SKM-1 (cell line): ENCODE measurements at regions not wholly inside any gene's neighbourhood (a gene's known extent, or its start where the extent isn't known, plus 50 kb on each side); places are given as distances from the start of the nearest gene placed in this dataset.
"Not testable (repeated sequence)": the region's sequence is repeated elsewhere in the genome, so short reads cannot be mapped to it uniquely, and the experiment has no call there.

Experiments
- DNase-seq: peaks from one replicate; lab custom pipeline; 2025; ENCODE audit not compliant: unreplicated experiment; lab: John Stamatoyannopoulos, UW

- DNase-seq: no peak
These were observed 168.5 kb downstream of the HSD17B3 start for GRCh38 chr9:96133321-96134021.

GRCh38 chr9:96131825-96132224 lies 170.2 kb downstream of the HSD17B3 start:
- DNase-seq: no peak

DNA sequence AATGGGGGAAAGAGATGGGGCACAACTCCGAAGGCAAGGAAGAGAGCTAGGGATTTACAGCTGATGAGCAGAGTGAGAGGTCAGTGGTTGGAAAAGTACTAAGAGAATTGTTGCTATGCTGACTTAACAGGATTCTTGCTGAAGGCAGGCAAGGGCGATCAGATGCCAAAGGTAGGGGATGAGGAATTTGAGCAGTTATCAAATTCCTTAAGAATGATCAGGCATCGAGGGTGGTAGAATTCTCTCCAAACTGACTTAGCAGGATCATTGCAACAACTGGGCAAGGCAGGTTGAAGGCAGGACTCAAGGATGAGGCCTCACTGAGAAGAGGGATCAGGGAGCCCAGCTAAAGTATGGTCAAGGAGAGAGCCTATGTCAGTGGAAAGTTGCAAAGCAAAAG lies 171.0 kb downstream of the HSD17B3 start:
- no peak for DNase-seq

DNA sequence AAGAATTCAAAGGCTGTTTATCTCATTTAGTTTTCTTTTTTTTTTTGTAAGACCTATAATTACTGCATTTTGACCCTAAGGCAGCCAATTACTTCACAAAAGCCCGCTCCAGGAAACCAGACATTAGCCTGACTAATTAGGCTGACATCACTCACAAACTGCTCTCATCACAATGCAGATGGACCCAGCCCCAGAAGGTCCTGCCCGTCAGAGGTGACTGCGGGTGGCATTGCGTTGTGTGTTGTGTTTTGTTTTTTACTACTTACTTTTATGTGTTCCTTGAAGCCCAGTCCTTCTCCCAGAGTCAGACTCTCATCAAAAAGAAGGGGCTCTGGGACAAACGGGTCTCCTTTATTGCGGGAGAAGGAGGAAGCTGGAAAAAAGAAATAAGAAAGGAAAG lies 172.2 kb downstream of the HSD17B3 start:
- no peak for DNase-seq

DNA sequence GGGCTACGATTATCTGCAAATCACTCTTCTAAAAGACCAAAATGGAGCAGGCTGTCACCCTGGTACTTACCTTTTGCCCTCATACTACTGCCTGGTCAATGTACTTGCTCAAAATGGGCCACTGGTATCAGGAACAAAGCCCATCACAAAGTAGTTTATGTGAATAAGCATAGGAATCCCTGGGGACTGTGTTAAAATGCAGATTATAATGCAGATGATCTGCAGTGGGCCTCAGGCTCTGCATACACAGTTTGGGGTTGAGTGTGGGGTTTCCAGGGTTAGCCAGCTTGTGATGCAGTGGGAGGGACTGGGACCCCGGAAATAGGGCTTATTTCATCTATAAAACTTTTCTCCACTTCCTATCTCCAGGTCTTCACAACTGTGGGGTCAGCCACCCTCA lies 173.1 kb downstream of the HSD17B3 start:
- DNase-seq: no peak

- DNase-seq: no peak
These were observed 175.6 kb downstream of the HSD17B3 start for GRCh38 chr9:96126321-96126881.

DNA sequence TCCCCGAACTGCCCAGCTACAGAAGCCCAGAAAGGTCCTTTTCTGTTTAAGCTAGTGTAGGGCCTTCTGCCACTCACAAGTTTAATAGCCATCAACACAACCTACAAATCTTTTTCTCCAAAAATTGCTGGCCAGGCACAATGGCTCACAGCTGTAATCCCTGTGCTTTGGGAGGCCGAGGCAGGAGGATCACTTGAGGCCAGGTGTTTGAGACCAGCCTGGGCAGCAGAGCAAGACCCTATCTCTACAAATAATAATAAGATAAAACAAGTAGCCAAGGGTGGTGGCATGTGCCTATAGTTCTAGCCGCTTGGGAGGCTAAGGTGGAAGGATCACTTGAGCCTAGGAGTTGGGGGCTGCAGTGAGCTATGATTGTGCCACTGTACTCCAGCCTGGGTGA lies 176.4 kb downstream of the HSD17B3 start:
- no peak for DNase-seq

DNA sequence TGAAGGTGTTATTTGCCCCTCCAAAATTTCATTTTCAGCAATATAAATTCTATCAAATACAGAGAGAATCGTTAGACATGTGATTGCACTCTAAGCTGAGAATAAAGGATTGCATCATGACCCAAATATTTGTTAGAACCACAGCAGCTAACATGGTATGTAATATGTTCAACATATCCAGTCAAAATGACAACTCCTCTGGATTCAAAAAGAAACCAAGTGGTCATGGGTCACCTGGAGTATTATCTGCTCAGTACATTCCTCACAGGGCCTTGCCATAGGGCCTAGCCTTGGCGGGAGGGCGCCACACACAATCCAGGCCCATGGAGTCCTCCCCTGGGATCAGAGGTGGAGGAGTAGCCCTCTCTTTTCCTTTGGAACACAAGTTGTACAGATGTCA lies 179.2 kb downstream of the HSD17B3 start:
- DNase-seq: no peak

- no peak for DNase-seq
These were observed 179.7 kb downstream of the HSD17B3 start for GRCh38 chr9:96122282-96122681.

- no peak for DNase-seq
These were observed 180.8 kb downstream of the HSD17B3 start for GRCh38 chr9:96121136-96121535.

- DNase-seq: no peak
These were observed 184.4 kb downstream of the HSD17B3 start for GRCh38 chr9:96117398-96118080.

DNA sequence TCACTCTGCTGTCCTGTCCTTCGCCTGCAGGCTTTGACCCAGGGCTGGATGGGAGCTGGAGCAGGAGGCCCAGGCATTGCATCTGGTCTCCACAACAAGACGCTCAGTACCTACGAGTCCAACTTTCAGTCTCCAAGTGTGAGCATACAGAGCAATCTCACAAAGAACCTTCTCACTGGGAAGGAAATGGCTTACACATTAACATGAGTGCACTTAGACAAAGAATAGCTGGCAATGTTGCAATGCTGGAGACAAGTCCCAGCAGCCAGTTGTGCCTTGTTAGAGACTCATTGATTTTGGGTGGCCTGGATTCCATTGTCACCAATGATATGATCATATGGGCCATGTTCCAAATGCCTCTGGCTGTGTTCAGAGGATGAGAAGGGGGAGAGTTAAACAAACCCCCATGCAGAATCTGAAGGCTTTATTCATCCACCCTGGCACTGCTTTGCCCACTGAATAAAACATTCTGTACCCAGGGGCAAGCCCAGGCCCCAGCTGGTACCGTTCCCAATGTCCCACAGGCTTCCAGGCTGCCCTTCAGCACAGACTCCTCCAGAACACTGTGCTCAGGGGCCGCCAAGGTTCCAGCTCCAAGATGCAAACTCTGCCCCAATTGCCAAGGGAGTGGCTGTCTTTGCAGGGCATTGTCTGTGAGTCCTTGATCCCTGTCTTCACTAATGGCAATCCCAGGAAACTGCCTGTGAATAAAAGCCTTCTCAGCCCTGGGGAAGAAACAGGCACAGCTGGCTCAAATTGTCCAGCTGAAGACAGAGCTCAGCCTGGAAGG lies 185.5 kb downstream of the HSD17B3 start:
- DNase-seq: no peak

- DNase-seq: no peak
These were observed 186.1 kb downstream of the HSD17B3 start for GRCh38 chr9:96115836-96116235.

- DNase-seq: no peak
These were observed 188.9 kb downstream of the HSD17B3 start for GRCh38 chr9:96113032-96113431.

GRCh38 chr9:96109680-96110351 lies 192.2 kb downstream of the HSD17B3 start:
- no peak for DNase-seq

DNA sequence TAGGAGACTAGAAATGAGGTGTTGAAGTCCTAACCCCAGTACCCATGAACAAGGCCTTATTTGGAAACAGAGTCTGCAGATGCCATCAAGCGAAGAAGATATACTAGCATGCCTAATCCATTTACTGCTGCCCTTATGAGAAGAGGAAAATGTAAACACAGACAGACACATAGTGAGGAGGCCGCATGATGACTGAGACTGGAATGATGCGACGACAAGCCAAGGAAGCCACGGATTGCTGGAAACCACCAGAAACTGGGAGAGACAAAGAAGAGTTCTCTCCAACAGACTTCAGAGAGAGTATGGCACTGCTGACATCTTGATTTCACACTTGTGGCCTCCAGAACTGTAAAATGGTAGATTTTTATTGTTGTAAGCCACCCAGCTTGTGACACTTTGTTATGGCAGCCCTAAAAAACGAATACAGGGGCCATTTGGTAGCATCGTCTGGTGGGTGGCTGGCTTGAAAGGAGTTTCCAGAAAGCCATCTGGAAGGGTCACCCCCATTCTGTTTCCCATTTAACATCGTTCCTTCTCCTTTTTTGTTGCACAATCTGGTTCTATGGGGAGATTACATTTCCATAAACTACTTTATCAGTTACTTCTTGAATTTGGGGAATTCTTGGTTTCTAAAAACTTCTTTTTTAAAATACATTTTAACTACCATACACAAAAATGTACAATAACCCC lies 193.1 kb downstream of the HSD17B3 start:
- DNase-seq: no peak

GRCh38 chr9:96107436-96107835 lies 194.5 kb downstream of the HSD17B3 start:
- no peak for DNase-seq

DNA sequence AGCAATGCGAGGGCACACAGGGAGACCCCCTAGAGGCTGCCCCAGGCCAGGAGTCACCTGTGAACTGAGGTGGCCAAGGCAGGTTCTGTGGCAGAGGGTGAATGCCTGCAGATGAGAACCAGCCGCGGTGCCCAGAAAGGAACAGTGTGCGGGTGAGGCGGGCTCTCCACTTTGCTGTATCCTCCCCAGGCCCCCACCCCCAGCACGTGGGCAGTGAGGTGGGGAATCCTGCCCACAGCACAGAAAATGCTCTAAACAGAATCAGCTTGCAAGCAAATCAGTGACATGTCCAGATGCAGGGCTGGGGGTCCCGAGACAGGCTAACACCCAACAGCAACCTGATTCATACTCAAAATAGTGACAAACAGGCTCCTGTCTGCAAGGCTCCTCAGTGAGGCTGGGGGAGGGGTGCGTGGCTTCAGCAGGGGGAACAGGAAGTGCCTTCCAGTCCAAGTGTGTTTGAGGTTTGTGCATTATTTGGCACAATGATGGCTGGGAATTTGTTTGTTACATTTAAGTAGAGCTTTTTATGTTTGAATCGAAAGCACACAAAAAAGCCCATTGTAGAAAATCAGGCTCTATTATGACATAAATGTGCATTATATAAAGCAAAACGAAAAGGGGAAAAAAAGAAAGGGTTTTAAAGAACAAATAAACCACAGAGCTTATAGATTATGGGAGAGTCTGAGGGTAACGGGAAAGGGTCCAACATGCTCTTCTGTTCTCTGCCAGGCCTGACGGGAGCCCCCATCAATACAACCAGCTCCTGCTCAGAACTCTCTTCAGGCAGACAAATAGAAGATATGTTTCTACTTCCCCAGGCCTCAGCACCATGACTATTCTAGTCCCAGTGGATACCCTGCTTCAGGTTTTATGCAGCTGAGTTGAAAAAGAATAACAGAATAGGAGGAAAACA lies 201.3 kb downstream of the HSD17B3 start:
- DNase-seq: peak; percentile 1

GRCh38 chr9:96090630-96091029 lies 211.3 kb downstream of the HSD17B3 start:
- not testable (repeated sequence) for DNase-seq
